Fibroblast of lung (primary cell): ENCODE measurements at regions not wholly inside any gene's neighbourhood (a gene's known extent, or its start where the extent isn't known, plus 50 kb on each side); places are given as distances from the start of the nearest gene placed in this dataset.

Experiments used
- DNase-seq, 2 donors: peaks; one replicate each; pipeline versions ENCODE4 v3.0.0 to v3.0.0-alpha.2; 2010; ENCODE audit warnings: low read depth in 2 of 2
- H2AFZ ChIP-seq: 2 replicates; pipeline ENCODE4 v1.5.1; 2012; ENCODE audit warnings: low read length, control low read depth, inconsistent platforms
- H3K27ac ChIP-seq: 2 replicates; pipeline ENCODE4 v1.5.1; 2011; ENCODE audit warnings: low read length, control low read depth; ENCODE audit not compliant: insufficient read depth
- H3K27me3 ChIP-seq: 2 replicates; pipeline ENCODE4 v1.5.1; 2011; ENCODE audit warnings: mild to moderate bottlenecking, low read length; ENCODE audit not compliant: control insufficient read depth, insufficient read depth
- H3K36me3 ChIP-seq: 2 replicates; pipeline ENCODE4 v1.5.1; 2011; ENCODE audit warnings: low read length; ENCODE audit not compliant: control insufficient read depth, insufficient read depth
- H3K4me1 ChIP-seq: 2 replicates; pipeline ENCODE4 v1.5.1; 2011; ENCODE audit warnings: low read length; ENCODE audit not compliant: control insufficient read depth, insufficient read depth; ENCODE audit errors: extremely low read depth
- H3K4me2 ChIP-seq: 2 replicates; pipeline ENCODE4 v1.5.1; 2011; ENCODE audit warnings: low read length, control low read depth; ENCODE audit not compliant: insufficient read depth; ENCODE audit errors: extremely low read depth
- H3K4me3 ChIP-seq, 4 experiments: fragments of 200-600 bp in 1 of 4; sonication (generic) in 1 of 4; replicated peaks in 1 of 4; 2 replicates each; pipeline ENCODE4 v1.5.1; 2011 to 2016; ENCODE audit warnings: low read length in 4 of 4, low read depth in 3 of 4, mild to moderate bottlenecking in 3 of 4, control low read depth in 2 of 4, inconsistent platforms in 1 of 4, mixed read lengths in 1 of 4; ENCODE audit not compliant: insufficient read depth in 1 of 4; ENCODE audit errors: control extremely low read depth in 1 of 4
- H3K79me2 ChIP-seq: 2 replicates; pipeline ENCODE4 v1.5.1; 2012; ENCODE audit warnings: mild to moderate bottlenecking, low read length, inconsistent platforms; ENCODE audit not compliant: control insufficient read depth, insufficient read depth
- H3K9ac ChIP-seq: 2 replicates; pipeline ENCODE4 v1.5.1; 2011; ENCODE audit warnings: mild to moderate bottlenecking, low read length, control low read depth; ENCODE audit not compliant: insufficient read depth
- H3K9me3 ChIP-seq: 2 replicates; pipeline ENCODE4 v1.5.1; 2012; ENCODE audit warnings: low read depth, low read length; ENCODE audit not compliant: control insufficient read depth, insufficient read depth
- H4K20me1 ChIP-seq: 2 replicates; pipeline ENCODE4 v1.5.1; 2011; ENCODE audit warnings: low read length; ENCODE audit not compliant: control insufficient read depth, insufficient read depth; ENCODE audit errors: extremely low read depth
- EZH2 ChIP-seq: IDR thresholded peaks from 2 replicates; pipeline ENCODE4 v1.5.1; 2012; ENCODE audit warnings: low read length, control low read depth, mild to moderate bottlenecking; ENCODE audit errors: missing control alignments
- TF ChIP-seq, protein P1 (sequence below), 2 donors: IDR thresholded peaks in 1 of 2; conservative IDR thresholded peaks in 1 of 2; 1 replicate in 1 of 2; 2 replicates in 1 of 2; pipeline ENCODE4 v1.5.1; 2011 to 2012; ENCODE audit warnings: low read length in 2 of 2, control low read depth in 1 of 2, inconsistent platforms in 1 of 2, low read depth in 1 of 2, mild to moderate bottlenecking in 1 of 2

DNA sequence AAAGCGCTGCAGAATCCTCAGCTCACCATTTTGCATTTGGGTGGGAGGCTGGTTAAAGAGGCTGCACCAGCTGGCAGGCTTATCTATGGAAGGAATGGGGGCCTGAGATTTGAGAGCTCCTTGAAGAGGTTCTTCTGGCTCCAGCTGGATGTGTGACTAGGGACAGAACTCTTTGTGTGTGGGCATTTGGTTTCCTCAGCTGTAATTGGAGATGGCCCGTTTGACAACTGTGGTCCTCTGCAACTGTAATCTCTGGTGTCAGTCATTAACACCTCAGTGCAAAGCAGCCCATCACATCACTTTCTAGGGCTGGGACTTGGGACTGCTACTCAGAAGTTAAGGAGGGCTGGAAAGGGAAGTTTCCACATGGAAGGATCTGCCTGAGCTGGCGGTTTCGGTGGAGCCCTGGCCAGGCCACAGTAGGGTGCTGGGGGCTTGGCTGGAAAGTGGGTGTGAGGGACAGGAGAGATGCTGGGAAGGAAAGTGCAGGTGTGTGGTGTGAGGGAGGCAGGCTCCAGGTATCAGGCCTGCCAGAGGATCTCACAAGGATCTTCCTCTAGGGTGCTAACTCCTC is 193.8 kb downstream of the GADD45G start:
- no peak overlapping the region for H3K9ac ChIP-seq
- no peaks in the 10 kb centered on the region for H3K27me3 ChIP-seq
- no peak overlapping the region for H3K4me3 ChIP-seq
- no peak overlapping the region for H3K27ac ChIP-seq
- no peak for DNase-seq
- no peaks in the 10 kb centered on the region for H3K9me3 ChIP-seq
- H4K20me1 ChIP-seq, result no peaks in the 10 kb centered on the region
- no peaks in the 10 kb centered on the region for H3K4me1 ChIP-seq
- no peak overlapping the region for H2AFZ ChIP-seq
- no peak overlapping the region for H3K4me2 ChIP-seq
- TF ChIP-seq, protein P1, sequence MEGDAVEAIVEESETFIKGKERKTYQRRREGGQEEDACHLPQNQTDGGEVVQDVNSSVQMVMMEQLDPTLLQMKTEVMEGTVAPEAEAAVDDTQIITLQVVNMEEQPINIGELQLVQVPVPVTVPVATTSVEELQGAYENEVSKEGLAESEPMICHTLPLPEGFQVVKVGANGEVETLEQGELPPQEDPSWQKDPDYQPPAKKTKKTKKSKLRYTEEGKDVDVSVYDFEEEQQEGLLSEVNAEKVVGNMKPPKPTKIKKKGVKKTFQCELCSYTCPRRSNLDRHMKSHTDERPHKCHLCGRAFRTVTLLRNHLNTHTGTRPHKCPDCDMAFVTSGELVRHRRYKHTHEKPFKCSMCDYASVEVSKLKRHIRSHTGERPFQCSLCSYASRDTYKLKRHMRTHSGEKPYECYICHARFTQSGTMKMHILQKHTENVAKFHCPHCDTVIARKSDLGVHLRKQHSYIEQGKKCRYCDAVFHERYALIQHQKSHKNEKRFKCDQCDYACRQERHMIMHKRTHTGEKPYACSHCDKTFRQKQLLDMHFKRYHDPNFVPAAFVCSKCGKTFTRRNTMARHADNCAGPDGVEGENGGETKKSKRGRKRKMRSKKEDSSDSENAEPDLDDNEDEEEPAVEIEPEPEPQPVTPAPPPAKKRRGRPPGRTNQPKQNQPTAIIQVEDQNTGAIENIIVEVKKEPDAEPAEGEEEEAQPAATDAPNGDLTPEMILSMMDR (conservative IDR thresholded peaks at IDR 0.05 in 1 of 2, IDR thresholded peaks at IDR 0.05 in 1 of 2; ENCODE audit: low read depth in 1 of 2, low read length in 2 of 2), result no peak
- no peak for TF ChIP-seq EZH2
- no peaks in the 10 kb centered on the region for H3K36me3 ChIP-seq
- no peaks in the 10 kb centered on the region for H3K79me2 ChIP-seq

DNA sequence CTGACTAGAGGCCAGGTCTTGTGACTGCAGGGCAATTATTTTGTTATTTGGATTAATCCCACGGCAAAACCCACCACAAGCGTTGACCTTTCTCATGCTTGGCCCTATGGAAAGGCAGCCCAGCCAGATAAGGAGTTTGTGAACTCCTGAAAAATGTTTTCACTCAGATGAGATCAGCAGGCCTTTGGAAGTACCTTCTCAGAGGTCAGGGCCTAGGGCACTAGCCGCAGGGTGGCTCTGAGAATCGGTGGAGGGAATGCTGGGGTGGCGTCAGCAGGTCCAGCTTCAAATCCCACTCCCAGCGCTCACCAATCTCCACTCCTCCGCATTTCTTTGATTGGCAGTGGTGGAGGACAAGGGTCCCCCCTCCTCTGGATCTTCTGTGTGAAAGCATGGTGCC is 194.4 kb downstream of the GADD45G start:
- Histone ChIP-seq H3K27ac (no peak overlapping the region), H3K27me3 (no peaks in the 10 kb centered on the region)

DNA sequence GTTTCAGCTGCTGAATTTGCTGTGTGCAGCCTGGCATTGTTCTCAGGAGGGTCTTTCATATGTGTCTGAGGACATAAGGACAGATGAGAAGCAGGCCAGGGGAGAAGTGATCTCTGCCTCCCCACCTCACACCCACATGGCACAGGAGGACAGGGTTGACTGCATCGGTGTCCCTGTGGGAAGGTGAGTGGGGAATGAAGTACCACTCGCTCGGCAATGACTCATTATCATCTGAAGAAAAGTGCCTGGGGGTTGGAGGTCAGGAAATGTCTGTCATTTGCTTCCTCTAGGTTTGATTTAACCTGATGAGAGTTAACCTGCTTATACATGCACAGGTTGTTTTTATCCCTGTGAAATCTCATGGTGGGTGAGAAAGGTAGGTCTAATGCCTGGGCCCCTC is 195.0 kb downstream of the GADD45G start:
- H2AFZ ChIP-seq, result no peak overlapping the region
- no peaks in the 10 kb centered on the region for H3K27me3 ChIP-seq
- no peak overlapping the region for H3K9ac ChIP-seq
- H3K79me2 ChIP-seq, result no peaks in the 10 kb centered on the region
- no peaks in the 10 kb centered on the region for H3K36me3 ChIP-seq
- no peaks in the 10 kb centered on the region for H3K4me1 ChIP-seq
- no peak overlapping the region for H3K4me3 ChIP-seq
- H4K20me1 ChIP-seq, result no peaks in the 10 kb centered on the region
- no peaks in the 10 kb centered on the region for H3K9me3 ChIP-seq
- no peak for DNase-seq
- TF ChIP-seq EZH2, result no peak
- TF ChIP-seq, protein P1 (conservative IDR thresholded peaks at IDR 0.05 in 1 of 2, IDR thresholded peaks at IDR 0.05 in 1 of 2; ENCODE audit: low read depth in 1 of 2, low read length in 2 of 2), result no peak
- no peak overlapping the region for H3K27ac ChIP-seq
- no peak overlapping the region for H3K4me2 ChIP-seq

More for the DNA sequence above, 194.4 kb downstream of the GADD45G start:
- TF ChIP-seq, protein P1 (conservative IDR thresholded peaks at IDR 0.05 in 1 of 2, IDR thresholded peaks at IDR 0.05 in 1 of 2; ENCODE audit: low read depth in 1 of 2, low read length in 2 of 2), result no peak
- no peak for TF ChIP-seq EZH2
- Histone ChIP-seq H3K36me3 (no peaks in the 10 kb centered on the region), H4K20me1 (no peaks in the 10 kb centered on the region), H3K4me2 (no peak overlapping the region), H2AFZ (no peak overlapping the region), H3K4me3 (no peak overlapping the region), H3K4me1 (no peaks in the 10 kb centered on the region), H3K79me2 (no peaks in the 10 kb centered on the region), H3K9me3 (no peaks in the 10 kb centered on the region), H3K9ac (no peak overlapping the region)
- DNase-seq, result no peak
